OCI-LY3 (cell line): ENCODE measurements at regions not wholly inside any gene's neighbourhood (a gene's known extent, or its start where the extent isn't known, plus 50 kb on each side); places are given as distances from the start of the nearest gene placed in this dataset.
"Not testable (repeated sequence)": the region's sequence is repeated elsewhere in the genome, so short reads cannot be mapped to it uniquely, and the experiment has no call there.

Experiments used
- H2AFZ ChIP-seq: fragments of 200-600, 300-600 bp; shearing (Covaris generic); 2 replicates; pipeline ENCODE4 v1.6.0; 2014; ENCODE audit warnings: antibody characterized with exemption, low read depth, low read length
- H3K27ac ChIP-seq: fragments of 200-600, 300-600 bp; sonication (generic); 2 replicates; pipeline ENCODE4 v1.5.1; 2014; ENCODE audit warnings: mild to moderate bottlenecking, low read length, moderate library complexity, mixed read lengths
- H3K27me3 ChIP-seq: fragments of 200-600, 300-600 bp; sonication (generic); 2 replicates; pipeline ENCODE4 v1.6.1; 2014; ENCODE audit warnings: low read depth, low read length, mixed read lengths
- H3K36me3 ChIP-seq: fragments of 200-600, 300-600 bp; sonication (generic); replicated peaks from 2 replicates; pipeline ENCODE3; 2014; ENCODE audit warnings: low read depth, low read length, mixed read lengths
- H3K4me1 ChIP-seq: fragments of 300-600, 200-600 bp; sonication (generic); 2 replicates; pipeline ENCODE4 v1.6.1; 2014; ENCODE audit warnings: low read length, mixed read lengths
- H3K4me2 ChIP-seq: fragments of 200-600, 300-600 bp; sonication (generic); 2 replicates; pipeline ENCODE4 v1.6.1; 2014; ENCODE audit warnings: low read length, mixed read lengths
- H3K4me3 ChIP-seq: fragments of 300-600, 200-600 bp; sonication (generic); 2 replicates; pipeline ENCODE4 v1.5.1; 2014; ENCODE audit warnings: antibody characterized with exemption, mild to moderate bottlenecking, low read length, moderate library complexity
- H3K79me2 ChIP-seq: fragments of 300-600, 200-600 bp; shearing (Covaris generic); 2 replicates; pipeline ENCODE4 v1.6.1; 2014; ENCODE audit warnings: mild to moderate bottlenecking, low read length, mixed read lengths
- H3K9ac ChIP-seq: fragments of 300-600, 200-600 bp; shearing (Covaris generic); 2 replicates; pipeline ENCODE4 v1.6.0; 2014; ENCODE audit warnings: mild to moderate bottlenecking, low read length, moderate library complexity
- H3K9me3 ChIP-seq: fragments of 200-600, 300-600 bp; shearing (Covaris generic); 2 replicates; pipeline ENCODE4 v1.6.1; 2014; ENCODE audit warnings: low read length, mixed read lengths; ENCODE audit not compliant: insufficient read depth
- H4K20me1 ChIP-seq: fragments of 200-600, 300-600 bp; sonication (generic); 2 replicates; pipeline ENCODE4 v1.6.1; 2016; ENCODE audit warnings: low read length, mixed read lengths; ENCODE audit not compliant: insufficient read depth
- CTCF ChIP-seq: fragments of 200-600, 300-600 bp; sonication (generic); IDR thresholded peaks from 2 replicates; pipeline ENCODE4 v1.5.1; 2014; ENCODE audit warnings: antibody characterized with exemption, low read length, low read depth
- EZH2phosphoT487 ChIP-seq: fragments of 200-600 bp; shearing (Covaris generic); IDR thresholded peaks from 2 replicates; pipeline ENCODE4 v1.6.1; 2018; ENCODE audit warnings: antibody characterized with exemption, mixed run types, low read depth

- Histone ChIP-seq H3K4me1 (no peaks in the 10 kb centered on the region), H3K4me3 (no peak overlapping the region), H3K9ac (no peak overlapping the region), H3K36me3 (no peaks in the 10 kb centered on the region), H3K4me2 (no peak overlapping the region), H4K20me1 (no peaks in the 10 kb centered on the region), H2AFZ (no peak overlapping the region), H3K27me3 (no peaks in the 10 kb centered on the region), H3K79me2 (no peaks in the 10 kb centered on the region), H3K9me3 (no peaks in the 10 kb centered on the region), H3K27ac (no peak overlapping the region)
- TF ChIP-seq EZH2phosphoT487 (no peak), CTCF (no peak)
Measured at GRCh38 chr9:101931756-101932155, 193.3 kb upstream of the GRIN3A start.

- Histone ChIP-seq H4K20me1 (no peaks in the 10 kb centered on the region), H3K27me3 (no peaks in the 10 kb centered on the region)
Measured at GRCh38 chr9:101930783-101931182, 192.3 kb upstream of the GRIN3A start.

GRCh38 chr9:101925498-101925897 lies 187.1 kb upstream of the GRIN3A start:
- Histone ChIP-seq H3K79me2 (no peaks in the 10 kb centered on the region), H2AFZ (no peak overlapping the region), H3K4me3 (no peak overlapping the region), H4K20me1 (no peaks in the 10 kb centered on the region), H3K27me3 (no peaks in the 10 kb centered on the region), H3K4me2 (no peak overlapping the region), H3K27ac (no peak overlapping the region), H3K9me3 (no peaks in the 10 kb centered on the region), H3K9ac (no peak overlapping the region), H3K36me3 (no peaks in the 10 kb centered on the region), H3K4me1 (no peaks in the 10 kb centered on the region)
- TF ChIP-seq CTCF (no peak), EZH2phosphoT487 (no peak)

More at GRCh38 chr9:101930783-101931182, 192.3 kb upstream of the GRIN3A start:
- H3K27ac ChIP-seq, result no peak overlapping the region
- no peak overlapping the region for H3K9ac ChIP-seq
- H3K36me3 ChIP-seq, result no peaks in the 10 kb centered on the region
- H3K4me1 ChIP-seq, result no peaks in the 10 kb centered on the region
- no peak overlapping the region for H3K4me2 ChIP-seq
- TF ChIP-seq EZH2phosphoT487 (no peak), CTCF (no peak)
- no peaks in the 10 kb centered on the region for H3K79me2 ChIP-seq
- no peaks in the 10 kb centered on the region for H3K9me3 ChIP-seq
- H3K4me3 ChIP-seq, result no peak overlapping the region
- no peak overlapping the region for H2AFZ ChIP-seq

GRCh38 chr9:101923451-101923850 lies 185.0 kb upstream of the GRIN3A start:
- no peaks in the 10 kb centered on the region for H4K20me1 ChIP-seq
- no peak overlapping the region for H2AFZ ChIP-seq
- no peaks in the 10 kb centered on the region for H3K36me3 ChIP-seq
- H3K79me2 ChIP-seq, result no peaks in the 10 kb centered on the region
- H3K9me3 ChIP-seq, result no peaks in the 10 kb centered on the region
- H3K4me1 ChIP-seq, result no peaks in the 10 kb centered on the region
- no peak overlapping the region for H3K27ac ChIP-seq
- TF ChIP-seq CTCF (no peak), EZH2phosphoT487 (no peak)
- no peak overlapping the region for H3K4me2 ChIP-seq
- H3K9ac ChIP-seq, result no peak overlapping the region
- H3K4me3 ChIP-seq, result no peak overlapping the region
- H3K27me3 ChIP-seq, result no peaks in the 10 kb centered on the region

GRCh38 chr9:101916948-101917347 lies 178.5 kb upstream of the GRIN3A start:
- H2AFZ ChIP-seq, H3K36me3 ChIP-seq, H3K9me3 ChIP-seq, H3K27ac ChIP-seq, H3K4me2 ChIP-seq, H3K27me3 ChIP-seq, H3K79me2 ChIP-seq, H3K9ac ChIP-seq, H4K20me1 ChIP-seq, H3K4me3 ChIP-seq, H3K4me1 ChIP-seq: not testable (repeated sequence)
